Mesenchymal stem cell (in vitro differentiated cells and primary cell): ENCODE measurements at regions not wholly inside any gene's neighbourhood (a gene's known extent, or its start where the extent isn't known, plus 50 kb on each side); places are given as distances from the start of the nearest gene placed in this dataset.

Experiments
- DNase-seq: peaks from one replicate; pipeline ENCODE4 v3.0.0-alpha.2; 2013
- H2AFZ ChIP-seq: one replicate; pipeline ENCODE4 v1.6.1; 2013; ENCODE audit warnings: low read depth, mild to moderate bottlenecking, control low read depth, inconsistent platforms, low read length, moderate library complexity
- H2AK5ac ChIP-seq: 2 replicates; pipeline ENCODE4 v1.6.1; 2013; ENCODE audit warnings: low read length, moderate library complexity, mild to moderate bottlenecking, inconsistent platforms; ENCODE audit not compliant: severe bottlenecking
- H2BK120ac ChIP-seq: one replicate; pipeline ENCODE4 v1.6.1; 2013; ENCODE audit warnings: low read depth, mild to moderate bottlenecking, inconsistent platforms, low read length, moderate library complexity
- H2BK12ac ChIP-seq, 2 experiments: one replicate each; pipeline ENCODE4 v1.6.1; 2013; ENCODE audit warnings: inconsistent platforms in 2 of 2, low read length in 2 of 2, mild to moderate bottlenecking in 2 of 2, moderate library complexity in 2 of 2, control low read depth in 1 of 2
- H2BK15ac ChIP-seq: one replicate; pipeline ENCODE4 v1.6.1; 2013; ENCODE audit warnings: mild to moderate bottlenecking, low read depth, inconsistent platforms; ENCODE audit not compliant: poor library complexity, severe bottlenecking
- H2BK5ac ChIP-seq: 2 replicates; pipeline ENCODE4 v1.6.1; 2013; ENCODE audit warnings: low read depth, mild to moderate bottlenecking, low read length, control low read depth, inconsistent platforms; ENCODE audit not compliant: poor library complexity, severe bottlenecking
- H3K14ac ChIP-seq, 2 experiments: one replicate each; pipeline ENCODE4 v1.6.1; 2013; ENCODE audit warnings: inconsistent platforms in 2 of 2, low read length in 2 of 2, control low read depth in 1 of 2, mild to moderate bottlenecking in 1 of 2, moderate library complexity in 1 of 2
- H3K18ac ChIP-seq, 2 experiments: one replicate each; pipeline ENCODE4 v1.6.1; 2013; ENCODE audit warnings: inconsistent platforms in 2 of 2, low read length in 2 of 2, control low read depth in 1 of 2, low read depth in 1 of 2, mild to moderate bottlenecking in 1 of 2
- H3K23ac ChIP-seq, 2 experiments: one replicate each; pipeline ENCODE4 v1.6.1; 2013; ENCODE audit warnings: inconsistent platforms in 2 of 2, low read length in 2 of 2, mild to moderate bottlenecking in 2 of 2, moderate library complexity in 2 of 2, control low read depth in 1 of 2
- H3K27ac ChIP-seq: 2 replicates; pipeline ENCODE4 v1.5.1; 2013; ENCODE audit warnings: mild to moderate bottlenecking, moderate library complexity, low read length, control low read depth, inconsistent platforms; ENCODE audit not compliant: poor library complexity, severe bottlenecking
- H3K27me3 ChIP-seq, 2 experiments: 2 replicates each; pipeline versions ENCODE4 v1.6.1 to v1.7.0; 2013; ENCODE audit warnings: low read length in 2 of 2, mild to moderate bottlenecking in 2 of 2, moderate library complexity in 2 of 2, control low read depth in 1 of 2, inconsistent platforms in 1 of 2; ENCODE audit not compliant: control insufficient read depth in 1 of 2, insufficient read depth in 1 of 2
- H3K36me3 ChIP-seq, 2 experiments: 2 replicates each; pipeline versions ENCODE4 v1.6.1 to v1.7.0; 2013; ENCODE audit warnings: low read length in 2 of 2, control low read depth in 1 of 2, inconsistent platforms in 1 of 2, low read depth in 1 of 2, mild to moderate bottlenecking in 1 of 2; ENCODE audit not compliant: insufficient read depth in 2 of 2, control insufficient read depth in 1 of 2
- H3K4ac ChIP-seq, 2 experiments: one replicate each; pipeline ENCODE4 v1.6.1; 2013; ENCODE audit warnings: inconsistent platforms in 2 of 2, low read length in 2 of 2, mild to moderate bottlenecking in 2 of 2, moderate library complexity in 2 of 2, control low read depth in 1 of 2, low read depth in 1 of 2
- H3K4me1 ChIP-seq: 2 replicates; pipeline ENCODE4 v1.6.1; 2013; ENCODE audit warnings: low read depth, low read length, control low read depth; ENCODE audit not compliant: control insufficient read depth, insufficient read depth
- H3K4me2 ChIP-seq: 2 replicates; pipeline ENCODE4 v1.6.1; 2013; ENCODE audit warnings: low read length, mild to moderate bottlenecking, inconsistent platforms; ENCODE audit not compliant: poor library complexity, severe bottlenecking
- H3K4me3 ChIP-seq, 2 experiments: 2 replicates each; pipeline versions ENCODE4 v1.5.1 to v1.7.0; 2013; ENCODE audit warnings: low read length in 2 of 2, mild to moderate bottlenecking in 2 of 2, control low read depth in 1 of 2, low read depth in 1 of 2; ENCODE audit not compliant: insufficient read depth in 1 of 2
- H3K79me1 ChIP-seq: replicated peaks from 2 replicates; pipeline ENCODE4 v1.6.1; 2013; ENCODE audit warnings: mild to moderate bottlenecking, control low read depth, low read length, inconsistent platforms; ENCODE audit not compliant: poor library complexity, severe bottlenecking
- H3K9ac ChIP-seq: 2 replicates; pipeline ENCODE4 v1.7.0; 2013; ENCODE audit warnings: mild to moderate bottlenecking, low read length, moderate library complexity
- H3K9me3 ChIP-seq: 2 replicates; pipeline ENCODE4 v1.7.0; 2013; ENCODE audit warnings: mild to moderate bottlenecking, low read length; ENCODE audit not compliant: control insufficient read depth
- H4K8ac ChIP-seq: one replicate; pipeline ENCODE4 v1.6.1; 2013; ENCODE audit warnings: inconsistent platforms, mild to moderate bottlenecking, low read length, moderate library complexity
- H4K91ac ChIP-seq: one replicate; pipeline ENCODE4 v1.6.1; 2013; ENCODE audit warnings: mild to moderate bottlenecking, low read length, inconsistent platforms
- WGBS: methylation state at CpG from one replicate; pipeline ENCODE4 v1.1.7; 2013; ENCODE audit warnings: mixed read lengths; 5-methylcytosine and 5-hydroxymethylcytosine counted together

DNA sequence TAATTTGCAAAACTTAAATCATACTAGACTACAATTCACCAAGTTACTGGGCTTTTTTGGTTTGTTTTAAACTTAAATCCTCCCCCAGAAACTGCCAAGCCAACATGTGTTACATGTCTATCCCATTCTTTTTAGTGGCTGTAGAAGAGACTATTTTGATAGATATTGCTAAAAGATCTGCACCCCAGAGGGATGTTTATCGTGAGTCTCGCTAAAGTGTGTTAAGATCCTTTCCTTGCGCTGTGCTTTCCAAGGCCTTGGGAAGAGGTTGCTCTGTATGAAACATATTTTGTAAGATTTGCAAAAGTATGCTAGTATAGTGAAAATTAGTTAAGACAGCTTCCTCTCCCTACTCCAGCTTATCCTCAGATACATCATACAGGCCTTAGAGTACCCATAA is 63.0 kb downstream of the GPX5 start:
- no peak for DNase-seq
- H2BK12ac ChIP-seq: no peak overlapping the region
- H3K4ac ChIP-seq: no peak overlapping the region
- peaks cover 0 to 20% of the 10 kb centered on the region in 2 experiments for H3K27me3 ChIP-seq
- H3K79me1 ChIP-seq: peaks cover 11% of the 10 kb centered on the region
- H3K4me1 ChIP-seq: peaks cover 11% of the 10 kb centered on the region
- H2BK5ac ChIP-seq: no peak overlapping the region
- H4K8ac ChIP-seq: no peak overlapping the region
- no peak overlapping the region for H4K91ac ChIP-seq
- H3K9ac ChIP-seq: no peak overlapping the region
- H3K4me3 ChIP-seq: peak overlapping the region in 1 of 2 experiments; percentile 49
- no peak overlapping the region for H3K14ac ChIP-seq
- no peaks in the 10 kb centered on the region for H3K9me3 ChIP-seq
- H3K18ac ChIP-seq: no peak overlapping the region
- H3K4me2 ChIP-seq: no peak overlapping the region
- no peak overlapping the region for H3K27ac ChIP-seq
- no peak overlapping the region for H2AK5ac ChIP-seq
- no peak overlapping the region for H3K23ac ChIP-seq
- no peak overlapping the region for H2BK120ac ChIP-seq
- 90% methylated on average over 3 of the region's 3 CpGs for WGBS
- no peak overlapping the region for H2AFZ ChIP-seq
- no peak overlapping the region for H2BK15ac ChIP-seq
- H3K36me3 ChIP-seq: no peaks in the 10 kb centered on the region

DNA sequence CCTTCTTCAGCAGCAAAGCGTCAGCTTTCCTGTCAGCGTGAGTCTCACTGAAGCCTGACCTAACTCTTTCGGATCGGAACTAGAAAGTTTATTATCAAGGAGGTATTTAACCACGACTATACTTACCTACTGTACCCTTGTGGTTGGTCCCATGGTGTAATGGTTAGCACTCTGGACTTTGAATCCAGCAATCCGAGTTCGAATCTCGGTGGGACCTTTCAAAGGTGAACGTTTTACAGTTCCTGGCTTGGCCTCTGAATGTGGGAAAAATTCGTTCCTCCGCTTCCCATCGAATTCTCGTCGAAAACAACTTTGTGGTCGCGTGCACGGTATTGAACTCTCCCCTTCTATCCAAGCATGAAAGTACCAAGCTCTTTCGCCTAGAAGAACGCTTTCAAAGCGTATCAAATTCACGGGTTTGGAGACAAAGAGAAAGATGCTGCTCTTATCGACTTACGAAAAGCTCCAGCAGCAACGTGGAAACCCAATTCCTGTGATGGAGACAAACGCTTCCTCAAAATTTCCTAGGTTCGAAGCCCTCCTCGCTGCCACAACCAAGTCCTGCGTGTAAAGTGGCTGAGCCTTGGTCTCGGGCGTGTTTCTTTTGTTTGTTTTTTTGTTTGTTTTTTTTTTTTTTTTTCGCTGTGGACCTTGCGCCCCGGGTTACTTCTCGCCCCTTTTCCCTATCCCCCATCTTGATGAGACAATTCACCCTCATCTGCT is 63.7 kb downstream of the GPX5 start:
- Histone ChIP-seq H3K36me3 (no peaks in the 10 kb centered on the region), H2BK15ac (no peak overlapping the region), H3K9ac (no peak overlapping the region), H3K14ac (no peak overlapping the region), H2BK120ac (no peak overlapping the region), H3K4me2 (peak overlapping the region; percentile 38), H3K4me3 (peak overlapping the region; percentile 29 to 49), H3K79me1 (peaks cover 8% of the 10 kb centered on the region), H2BK5ac (no peak overlapping the region), H3K9me3 (no peaks in the 10 kb centered on the region), H4K8ac (no peak overlapping the region), H3K4me1 (peaks cover 11% of the 10 kb centered on the region), H2AFZ (no peak overlapping the region), H3K27ac (no peak overlapping the region), H2BK12ac (no peak overlapping the region), H3K18ac (no peak overlapping the region), H3K27me3 (peaks cover 0 to 19% of the 10 kb centered on the region in 2 experiments), H3K23ac (no peak overlapping the region), H2AK5ac (no peak overlapping the region), H4K91ac (no peak overlapping the region), H3K4ac (no peak overlapping the region)
- 2% methylated on average over 28 of the region's 34 CpGs for WGBS
- peak; percentile 92 for DNase-seq

DNA sequence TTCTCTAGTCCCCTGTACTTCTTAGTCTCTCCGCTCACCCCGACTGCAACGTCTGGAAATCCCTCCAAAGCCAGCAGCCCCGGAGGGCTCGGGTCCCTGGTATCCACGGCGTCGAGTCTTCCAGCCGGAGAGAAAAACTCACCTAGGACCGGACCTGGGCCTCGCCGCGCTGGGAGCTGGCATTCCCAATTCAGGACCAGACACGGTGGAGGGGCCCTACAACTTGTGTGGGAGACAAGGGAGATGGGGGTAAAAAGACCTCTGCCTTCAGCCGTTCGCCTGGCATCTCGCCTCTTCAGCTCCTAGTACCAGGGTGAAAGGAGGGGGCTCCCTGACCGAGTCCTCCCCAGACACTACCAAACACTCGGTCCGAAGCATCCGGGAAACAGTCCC is 64.3 kb downstream of the GPX5 start:
- no peak for DNase-seq
- Histone ChIP-seq H2BK120ac (no peak overlapping the region), H4K91ac (no peak overlapping the region), H3K9me3 (no peaks in the 10 kb centered on the region), H3K4ac (no peak overlapping the region), H2AK5ac (no peak overlapping the region), H3K4me3 (peak overlapping the region; percentile 3 to 49), H3K14ac (no peak overlapping the region), H3K27me3 (peaks cover 0 to 16% of the 10 kb centered on the region in 2 experiments), H2BK15ac (no peak overlapping the region), H3K27ac (no peak overlapping the region), H3K79me1 (peaks cover 7% of the 10 kb centered on the region), H4K8ac (no peak overlapping the region), H3K23ac (no peak overlapping the region), H3K36me3 (no peaks in the 10 kb centered on the region), H2BK12ac (no peak overlapping the region), H2BK5ac (no peak overlapping the region), H3K18ac (no peak overlapping the region), H3K9ac (no peak overlapping the region), H2AFZ (no peak overlapping the region), H3K4me1 (peaks cover 11% of the 10 kb centered on the region), H3K4me2 (peak overlapping the region; percentile 38)
- WGBS: 7% methylated on average over 12 of the region's 21 CpGs

DNA sequence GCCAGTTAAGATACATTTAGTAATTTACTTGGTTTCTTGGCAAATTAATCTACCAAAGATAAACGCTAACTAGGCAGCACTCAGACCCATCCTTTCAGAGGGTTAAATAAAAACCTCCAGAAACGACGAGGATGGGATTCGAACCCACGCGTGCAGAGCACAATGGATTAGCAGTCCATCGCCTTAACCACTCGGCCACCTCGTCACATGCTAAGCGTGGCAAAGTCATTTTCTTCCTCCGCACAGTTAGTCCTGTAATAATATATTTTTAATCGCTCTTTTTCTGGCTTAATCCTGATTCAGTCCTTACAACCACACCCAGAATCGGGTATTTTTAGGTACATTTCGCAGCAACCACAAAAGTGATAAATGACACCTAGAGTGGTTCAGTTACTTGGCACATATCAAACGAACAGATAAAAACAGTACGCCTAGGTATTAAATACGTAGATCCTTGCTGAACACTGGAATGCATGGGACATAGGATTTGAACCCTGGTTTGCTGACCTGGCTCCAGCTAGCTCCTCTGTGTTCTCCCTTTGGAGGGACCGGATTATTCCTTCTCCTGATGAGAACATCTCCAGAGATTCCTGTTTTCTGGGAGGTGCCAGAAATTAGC is 71.6 kb downstream of the GPX5 start:
- Histone ChIP-seq H2AFZ (peak overlapping the region; percentile 51), H3K27ac (no peak overlapping the region), H3K4me1 (no peaks in the 10 kb centered on the region), H3K23ac (no peak overlapping the region), H2BK15ac (no peak overlapping the region), H2BK120ac (no peak overlapping the region), H3K4me2 (peak overlapping the region; percentile 95), H2AK5ac (no peak overlapping the region), H4K91ac (no peak overlapping the region), H2BK12ac (no peak overlapping the region), H3K79me1 (no peaks in the 10 kb centered on the region), H3K36me3 (no peaks in the 10 kb centered on the region), H4K8ac (no peak overlapping the region), H3K14ac (no peak overlapping the region), H3K9me3 (no peaks in the 10 kb centered on the region), H3K4me3 (peak overlapping the region in 1 of 2 experiments; percentile 73), H3K9ac (peak overlapping the region; percentile 63), H3K27me3 (no peaks in the 10 kb centered on the region), H3K18ac (no peak overlapping the region), H2BK5ac (no peak overlapping the region), H3K4ac (no peak overlapping the region)
- DNase-seq: peak; percentile 64
- WGBS: 2% methylated on average over 18 of the region's 18 CpGs
